Stomach (tissue), 4 donors: ENCODE measurements at regions not wholly inside any gene's neighbourhood (a gene's known extent, or its start where the extent isn't known, plus 50 kb on each side); places are given as distances from the start of the nearest gene placed in this dataset.

Source experiments
- CTCF ChIP-seq, 7 experiments: fragments of 450-650 bp in 4 of 7; fragments of 200-600 bp in 3 of 7; sonication (generic) in 3 of 7; IDR thresholded peaks; one replicate each; pipeline ENCODE4 v1.5.1; 2016 to 2019; ENCODE audit warnings: antibody characterized with exemption in 7 of 7, control low read depth in 2 of 7, mild to moderate bottlenecking in 1 of 7
- POLR2A ChIP-seq, 4 donors: fragments of 450-650 bp; IDR thresholded peaks; one replicate each; pipeline ENCODE4 v1.6.1; 2016; ENCODE audit warnings: antibody characterized with exemption in 4 of 4, control low read depth in 2 of 4, mild to moderate bottlenecking in 1 of 4, moderate library complexity in 1 of 4
- POLR2AphosphoS5 ChIP-seq, 3 donors: sonication (generic); formaldehyde crosslinking; IDR thresholded peaks; one replicate each; pipeline ENCODE4 v1.6.1; 2016; ENCODE audit warnings: antibody characterized with exemption in 3 of 3

- no peak for TF ChIP-seq CTCF (IDR thresholded peaks at IDR 0.05)
- no peak for TF ChIP-seq POLR2A (IDR thresholded peaks at IDR 0.05)
- TF ChIP-seq POLR2AphosphoS5 (IDR thresholded peaks at IDR 0.05), result no peak
Observed at GRCh38 chr1:81662913-81663526, 137.7 kb upstream of the ADGRL2 start.
